H1 (cell line): ENCODE measurements at regions not wholly inside any gene's neighbourhood (a gene's known extent, or its start where the extent isn't known, plus 50 kb on each side); places are given as distances from the start of the nearest gene placed in this dataset.

Experiments used
- CTCF ChIA-PET: fragments of 300-600 bp; sonication (Branson Sonifier 250); formaldehyde crosslinking; loops from one replicate; lab custom pipeline; 2021; ENCODE audit not compliant: partially characterized antibody; lab: Charles Lee
- POLR2A ChIA-PET: fragments of 300-600 bp; sonication (Branson Sonifier 250); formaldehyde crosslinking; loops from one replicate; lab custom pipeline; 2021; ENCODE audit warnings: inconsistent platforms; ENCODE audit not compliant: partially characterized antibody; lab: Charles Lee
- DNase-seq, 2 experiments: peaks; one replicate each; pipeline versions ENCODE4 v3.0.0 to v3.0.0-alpha.2; 2010 to 2022; ENCODE audit warnings: low spot score in 2 of 2, low read depth in 1 of 2, mixed read lengths in 1 of 2
- FAIRE-seq: peaks from 2 replicates; lab custom pipeline; 2011; peaks lifted over from hg19 to GRCh38; lab: Jason Lieb, UNC
- H2AFZ ChIP-seq: 2 replicates; pipeline ENCODE4 v1.8.1; 2012; ENCODE audit warnings: low read length, inconsistent platforms
- H2AK5ac ChIP-seq: 2 replicates; pipeline ENCODE4 v1.6.1; 2013; ENCODE audit warnings: low read depth, low read length
- H2BK120ac ChIP-seq: replicated peaks from 2 replicates; pipeline ENCODE3; 2013; ENCODE audit warnings: low read depth, low read length, inconsistent platforms
- H2BK12ac ChIP-seq: 2 replicates; pipeline ENCODE4 v1.6.1; 2013; ENCODE audit warnings: low read depth, low read length
- H2BK15ac ChIP-seq: 2 replicates; pipeline ENCODE4 v1.6.1; 2013; ENCODE audit warnings: low read length
- H2BK20ac ChIP-seq: 2 replicates; pipeline ENCODE4 v1.6.1; 2013; ENCODE audit warnings: low read length
- H2BK5ac ChIP-seq: 2 replicates; pipeline ENCODE4 v1.6.1; 2013; ENCODE audit warnings: low read depth, low read length
- H3K14ac ChIP-seq: 2 replicates; pipeline ENCODE4 v1.6.1; 2013; ENCODE audit warnings: inconsistent platforms; ENCODE audit not compliant: insufficient read length
- H3K18ac ChIP-seq: 2 replicates; pipeline ENCODE4 v1.6.1; 2013; ENCODE audit warnings: low read length; ENCODE audit errors: extremely low read depth
- H3K23ac ChIP-seq: 2 replicates; pipeline ENCODE4 v1.6.1; 2013; ENCODE audit warnings: inconsistent platforms; ENCODE audit not compliant: insufficient read length
- H3K23me2 ChIP-seq: 2 replicates; pipeline ENCODE4 v1.6.1; 2013; ENCODE audit warnings: low read depth, low read length
- H3K27ac ChIP-seq: 2 replicates; pipeline ENCODE4 v1.6.1; 2011; ENCODE audit warnings: low read depth, low read length, inconsistent platforms
- H3K27me3 ChIP-seq, 4 experiments: replicated peaks in 1 of 4; 1 replicate in 1 of 4; 2 replicates in 3 of 4; pipeline versions ENCODE4 v1.6.1 to v1.8.1; 2011 to 2013; ENCODE audit warnings: low read length in 3 of 4, mild to moderate bottlenecking in 3 of 4, inconsistent platforms in 2 of 4, mixed read lengths in 2 of 4, moderate library complexity in 1 of 4; ENCODE audit not compliant: control insufficient read depth in 3 of 4, insufficient read depth in 3 of 4; ENCODE audit errors: extremely low read depth in 1 of 4
- H3K36me3 ChIP-seq, 4 experiments: 2 replicates each; pipeline versions ENCODE4 v1.6.1 to v1.8.1; 2011 to 2013; ENCODE audit warnings: mild to moderate bottlenecking in 4 of 4, low read length in 3 of 4, moderate library complexity in 2 of 4, control low read depth in 1 of 4, inconsistent platforms in 1 of 4; ENCODE audit not compliant: insufficient read depth in 4 of 4, control insufficient read depth in 2 of 4
- H3K4ac ChIP-seq: replicated peaks from 2 replicates; pipeline ENCODE3; 2013; ENCODE audit warnings: low read length, low read depth, mixed read lengths, inconsistent platforms; ENCODE audit not compliant: insufficient read length
- H3K4me1 ChIP-seq, 4 experiments: replicated peaks in 1 of 4; 1 replicate in 1 of 4; 2 replicates in 3 of 4; pipeline versions ENCODE4 v1.6.1 to v1.8.1; 2011 to 2013; ENCODE audit warnings: low read length in 3 of 4, inconsistent platforms in 2 of 4, mixed read lengths in 1 of 4; ENCODE audit not compliant: insufficient read depth in 4 of 4, control insufficient read depth in 3 of 4
- H3K4me2 ChIP-seq, 2 experiments: 2 replicates each; pipeline versions ENCODE4 v1.6.1 to v1.8.1; 2011 to 2013; ENCODE audit warnings: low read depth in 2 of 2, low read length in 2 of 2, control low read depth in 1 of 2, inconsistent platforms in 1 of 2, mild to moderate bottlenecking in 1 of 2; ENCODE audit not compliant: insufficient read depth in 1 of 2
- H3K4me3 ChIP-seq, 4 experiments: fragments of 200-600, 300-600 bp in 1 of 4; sonication (generic), shearing (Covaris generic), sonication (Bioruptor Twin) in 1 of 4; 2 replicates each; pipeline versions ENCODE4 v1.5.1 to v1.8.1; 2011 to 2016; ENCODE audit warnings: low read length in 4 of 4, low read depth in 3 of 4, control low read depth in 2 of 4, inconsistent platforms in 2 of 4, mild to moderate bottlenecking in 2 of 4, mixed read lengths in 1 of 4, moderate library complexity in 1 of 4; ENCODE audit not compliant: insufficient read depth in 2 of 4; ENCODE audit errors: extremely low read depth in 1 of 4
- H3K56ac ChIP-seq: replicated peaks from 2 replicates; pipeline ENCODE3; 2013; ENCODE audit warnings: low read depth, mild to moderate bottlenecking, mixed read lengths, low read length, inconsistent platforms; ENCODE audit not compliant: insufficient read length
- H3K79me1 ChIP-seq: 2 replicates; pipeline ENCODE4 v1.6.1; 2013; ENCODE audit warnings: low read depth, low read length, control low read depth
- H3K79me2 ChIP-seq, 2 experiments: 2 replicates each; pipeline versions ENCODE4 v1.6.1 to v1.8.1; 2012 to 2013; ENCODE audit warnings: low read length in 2 of 2, mild to moderate bottlenecking in 2 of 2, inconsistent platforms in 1 of 2; ENCODE audit not compliant: insufficient read depth in 2 of 2, control insufficient read depth in 1 of 2
- H3K9ac ChIP-seq, 4 experiments: replicated peaks in 1 of 4; 1 replicate in 1 of 4; 2 replicates in 3 of 4; pipeline versions ENCODE4 v1.6.1 to v1.8.1; 2011 to 2013; ENCODE audit warnings: low read depth in 3 of 4, low read length in 3 of 4, control low read depth in 2 of 4, mild to moderate bottlenecking in 2 of 4, moderate library complexity in 2 of 4, inconsistent platforms in 1 of 4; ENCODE audit errors: extremely low read depth in 1 of 4
- H3K9me3 ChIP-seq, 2 experiments: 2 replicates each; pipeline versions ENCODE4 v1.6.1 to v1.8.1; 2012 to 2013; ENCODE audit warnings: mild to moderate bottlenecking in 2 of 2, moderate library complexity in 2 of 2, control low read depth in 1 of 2, inconsistent platforms in 1 of 2, low read depth in 1 of 2, low read length in 1 of 2, mixed read lengths in 1 of 2; ENCODE audit not compliant: insufficient read depth in 2 of 2
- H4K20me1 ChIP-seq, 2 experiments: replicated peaks in 1 of 2; 2 replicates each; pipeline versions ENCODE3 to v1.8.1; 2011 to 2013; ENCODE audit warnings: inconsistent platforms in 2 of 2, low read length in 2 of 2, mild to moderate bottlenecking in 1 of 2; ENCODE audit not compliant: insufficient read depth in 2 of 2, control insufficient read depth in 1 of 2
- H4K5ac ChIP-seq: 2 replicates; pipeline ENCODE4 v1.6.1; 2013; ENCODE audit warnings: low read length, low read depth, mixed read lengths, inconsistent platforms; ENCODE audit not compliant: insufficient read length
- H4K8ac ChIP-seq: 2 replicates; pipeline ENCODE4 v1.8.0; 2013; ENCODE audit warnings: mild to moderate bottlenecking, moderate library complexity, low read length, inconsistent platforms; ENCODE audit not compliant: insufficient read depth; ENCODE audit errors: extremely low read depth
- H4K91ac ChIP-seq: replicated peaks from 2 replicates; pipeline ENCODE3; 2013; ENCODE audit warnings: low read length, mixed read lengths, inconsistent platforms; ENCODE audit not compliant: insufficient read length
- CEBPB ChIP-seq: IDR thresholded peaks from 2 replicates; pipeline ENCODE4 v1.6.1; 2012; ENCODE audit warnings: low read depth, low read length
- CREB1 ChIP-seq: IDR thresholded peaks from 2 replicates; pipeline ENCODE4 v1.6.1; 2012; ENCODE audit warnings: inconsistent platforms
- CTBP2 ChIP-seq: IDR thresholded peaks from 2 replicates; pipeline ENCODE4 v1.7.0; 2011; ENCODE audit warnings: borderline replicate concordance, mild to moderate bottlenecking, moderate library complexity, mixed read lengths, low read length; ENCODE audit not compliant: insufficient read depth, insufficient read length
- EGR1 ChIP-seq: IDR thresholded peaks from 2 replicates; pipeline ENCODE4 v1.6.1; 2011; ENCODE audit warnings: low read depth, low read length, borderline replicate concordance
- EP300 ChIP-seq, 2 experiments: IDR thresholded peaks; 1 replicate in 1 of 2; 2 replicates in 1 of 2; pipeline ENCODE4 v1.6.1; 2011 to 2012; ENCODE audit warnings: low read depth in 2 of 2, low read length in 2 of 2, mild to moderate bottlenecking in 2 of 2, borderline replicate concordance in 1 of 2, inconsistent platforms in 1 of 2, moderate library complexity in 1 of 2
- KDM1A ChIP-seq: fragments of 200-600, 300-600 bp; sonication (generic); IDR thresholded peaks from 2 replicates; pipeline ENCODE4 v1.7.1; 2016; ENCODE audit warnings: mild to moderate bottlenecking, low read length, borderline replicate concordance
- NRF1 ChIP-seq: IDR thresholded peaks from 2 replicates; pipeline ENCODE4 v1.6.1; 2011; ENCODE audit warnings: mild to moderate bottlenecking, low read depth, low read length, improper control_type of control experiment
- RNF2 ChIP-seq: fragments of 200-900, 300-1000 bp; sonication (generic); IDR thresholded peaks from 2 replicates; pipeline ENCODE4 v1.7.1; 2016; ENCODE audit warnings: borderline replicate concordance, low read depth, mild to moderate bottlenecking, antibody characterized with exemption, low read length; ENCODE audit not compliant: poor library complexity, severe bottlenecking; ENCODE audit errors: missing control alignments
- WGBS, 2 experiments: shearing (Covaris generic) in 1 of 2; methylation state at CpG; one replicate each; pipeline versions ENCODE4 v1.1.6 to v1.1.7; 2013 to 2015; ENCODE audit warnings: low lambda C conversion rate in 2 of 2, mixed read lengths in 2 of 2, inconsistent platforms in 1 of 2, low coverage in 1 of 2, missing lambda C conversion rate in 1 of 2; ENCODE audit not compliant: insufficient replicate concordance in 2 of 2, insufficient coverage in 1 of 2, insufficient read length in 1 of 2; ENCODE audit errors: extremely low coverage in 1 of 2, missing lambda C conversion rate in 1 of 2; 5-methylcytosine and 5-hydroxymethylcytosine counted together
- TF ChIP-seq, protein P1 (sequence below): IDR thresholded peaks from 2 replicates; pipeline ENCODE4 v1.6.1; 2011; ENCODE audit warnings: low read length, improper control_type of control experiment
- TF ChIP-seq, protein P2 (sequence below), 3 experiments: IDR thresholded peaks; 1 replicate in 2 of 3; 2 replicates in 1 of 3; pipeline versions ENCODE4 v1.5.1 to v1.6.1; 2011; ENCODE audit warnings: low read length in 3 of 3, mild to moderate bottlenecking in 3 of 3, inconsistent platforms in 2 of 3, low read depth in 1 of 3, moderate library complexity in 1 of 3; ENCODE audit not compliant: insufficient read depth in 1 of 3; ENCODE audit errors: control extremely low read depth in 1 of 3

DNA sequence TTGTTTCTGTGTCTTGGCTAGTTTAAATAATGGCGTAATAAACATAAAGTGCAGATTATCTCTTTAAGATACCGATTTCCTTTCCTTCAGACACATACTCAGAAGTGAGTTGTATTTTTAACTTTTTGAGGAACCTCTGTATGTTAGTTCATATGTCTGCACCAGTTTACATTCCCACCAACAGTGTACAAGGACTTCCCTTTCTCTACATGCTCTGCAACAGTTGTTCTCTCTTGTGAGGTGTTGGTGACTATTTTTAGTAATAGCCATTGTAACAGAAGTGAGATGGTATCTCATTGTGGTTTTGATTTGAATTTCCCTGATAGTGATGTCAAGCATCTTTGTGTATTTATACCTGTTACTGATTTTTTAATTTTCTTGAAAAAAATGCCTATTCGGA, 418.6 kb downstream of the UQCRFS1 start:
- Histone ChIP-seq H3K4me2 (peak overlapping the region; percentile 67 to 82; a peak in 1 of 4 replicates), H2AFZ (no peak overlapping the region), H3K9ac (no peak overlapping the region), H2BK15ac (no peak overlapping the region), H2AK5ac (no peak overlapping the region), H3K4me3 (peak overlapping the region in 1 of 4 experiments; percentile 68; a peak in 2 of 8 replicates), H3K56ac (no peak overlapping the region), H3K4ac (no peak overlapping the region), H3K4me1 (no peaks in the 10 kb centered on the region; a peak in 2 of 7 replicates), H3K23ac (no peak overlapping the region), H4K5ac (no peak overlapping the region), H3K27me3 (peaks cover 10 to 23% (median 15%) of the 10 kb centered on the region in 4 experiments; a peak in 6 of 7 replicates), H4K91ac (no peak overlapping the region), H3K9me3 (no peaks in the 10 kb centered on the region), H2BK120ac (no peak overlapping the region), H2BK5ac (no peak overlapping the region), H3K27ac (no peak overlapping the region), H3K36me3 (no peaks in the 10 kb centered on the region), H3K18ac (no peak overlapping the region), H3K14ac (no peak overlapping the region), H2BK12ac (no peak overlapping the region), H3K79me1 (no peaks in the 10 kb centered on the region), H4K8ac (no peak overlapping the region), H3K79me2 (no peaks in the 10 kb centered on the region), H4K20me1 (no peaks in the 10 kb centered on the region), H3K23me2 (peaks cover 9% of the 10 kb centered on the region; the same call in 1 of the 2 replicates), H2BK20ac (no peak overlapping the region)
- CTCF ChIA-PET = no interaction called here
- POLR2A ChIA-PET = no interaction called here
- DNase-seq = no peak
- no peak for FAIRE-seq
- 85% methylated on average over 3 of the region's 3 CpGs; no CpG with 5 or more reads in 1 of the 2 experiments for WGBS, 2 experiments
- TF ChIP-seq, protein P1, sequence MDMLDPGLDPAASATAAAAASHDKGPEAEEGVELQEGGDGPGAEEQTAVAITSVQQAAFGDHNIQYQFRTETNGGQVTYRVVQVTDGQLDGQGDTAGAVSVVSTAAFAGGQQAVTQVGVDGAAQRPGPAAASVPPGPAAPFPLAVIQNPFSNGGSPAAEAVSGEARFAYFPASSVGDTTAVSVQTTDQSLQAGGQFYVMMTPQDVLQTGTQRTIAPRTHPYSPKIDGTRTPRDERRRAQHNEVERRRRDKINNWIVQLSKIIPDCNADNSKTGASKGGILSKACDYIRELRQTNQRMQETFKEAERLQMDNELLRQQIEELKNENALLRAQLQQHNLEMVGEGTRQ = no peak
- TF ChIP-seq NRF1 = no peak
- no peak for TF ChIP-seq KDM1A
- TF ChIP-seq EP300 (IDR thresholded peaks at IDR 0.05; ENCODE audit: borderline replicate concordance in 1 of 2, low read depth in 2 of 2, low read length in 2 of 2) = no peak
- no peak for TF ChIP-seq CEBPB
- no peak for TF ChIP-seq RNF2
- TF ChIP-seq EGR1 = no peak
- TF ChIP-seq, protein P2, sequence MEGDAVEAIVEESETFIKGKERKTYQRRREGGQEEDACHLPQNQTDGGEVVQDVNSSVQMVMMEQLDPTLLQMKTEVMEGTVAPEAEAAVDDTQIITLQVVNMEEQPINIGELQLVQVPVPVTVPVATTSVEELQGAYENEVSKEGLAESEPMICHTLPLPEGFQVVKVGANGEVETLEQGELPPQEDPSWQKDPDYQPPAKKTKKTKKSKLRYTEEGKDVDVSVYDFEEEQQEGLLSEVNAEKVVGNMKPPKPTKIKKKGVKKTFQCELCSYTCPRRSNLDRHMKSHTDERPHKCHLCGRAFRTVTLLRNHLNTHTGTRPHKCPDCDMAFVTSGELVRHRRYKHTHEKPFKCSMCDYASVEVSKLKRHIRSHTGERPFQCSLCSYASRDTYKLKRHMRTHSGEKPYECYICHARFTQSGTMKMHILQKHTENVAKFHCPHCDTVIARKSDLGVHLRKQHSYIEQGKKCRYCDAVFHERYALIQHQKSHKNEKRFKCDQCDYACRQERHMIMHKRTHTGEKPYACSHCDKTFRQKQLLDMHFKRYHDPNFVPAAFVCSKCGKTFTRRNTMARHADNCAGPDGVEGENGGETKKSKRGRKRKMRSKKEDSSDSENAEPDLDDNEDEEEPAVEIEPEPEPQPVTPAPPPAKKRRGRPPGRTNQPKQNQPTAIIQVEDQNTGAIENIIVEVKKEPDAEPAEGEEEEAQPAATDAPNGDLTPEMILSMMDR (IDR thresholded peaks at IDR 0.05; ENCODE audit: control extremely low read depth in 1 of 3, insufficient read depth in 1 of 3, low read depth in 1 of 3, low read length in 3 of 3) = no peak
- no peak for TF ChIP-seq CTBP2
- TF ChIP-seq CREB1 = no peak
